GM13977 (cell line): ENCODE measurements at regions not wholly inside any gene's neighbourhood (a gene's known extent, or its start where the extent isn't known, plus 50 kb on each side); places are given as distances from the start of the nearest gene placed in this dataset.

Source experiments
- DNase-seq: peaks from one replicate; pipeline ENCODE4 v3.0.0; 2012; ENCODE audit warnings: low spot score
- CTCF ChIP-seq: IDR thresholded peaks from 2 replicates; pipeline ENCODE4 v1.5.1; 2012; ENCODE audit warnings: mild to moderate bottlenecking, control low read depth; ENCODE audit not compliant: insufficient read depth; ENCODE audit errors: extremely low read depth, missing control alignments
- in situ Hi-C: fragments of 300-500 bp; cut with MboI; formaldehyde crosslinking; loops from one replicate; pipeline ENCODE4 v1.12.0; 2022; ENCODE audit warnings: low sequenced_read_pairs, low pct_unique_long_range_greater_than_20kb, mixed read lengths, inconsistent platforms; ENCODE audit not compliant: unreplicated experiment

GRCh38 chr5:103340132-103340531 lies 81.6 kb downstream of the MACIR start:
- TF ChIP-seq CTCF, result no peak
- in situ Hi-C loops, result no loop called here
- DNase-seq, result no peak

- TF ChIP-seq CTCF, result no peak
- DNase-seq, result no peak
- in situ Hi-C loops, result no loop called here
Observed at GRCh38 chr5:103336941-103337340, 78.4 kb downstream of the MACIR start.

- in situ Hi-C loops, result no loop called here
- TF ChIP-seq CTCF, result no peak
- DNase-seq, result no peak
Observed at GRCh38 chr5:103333376-103333775, 74.8 kb downstream of the MACIR start.

GRCh38 chr5:103330875-103331274 lies 72.3 kb downstream of the MACIR start:
- no peak for TF ChIP-seq CTCF
- in situ Hi-C loops, result no loop called here
- no peak for DNase-seq
